ENCODE measurements at regions not wholly inside any gene's neighbourhood (a gene's known extent, or its start where the extent isn't known, plus 50 kb on each side); places are given as distances from the start of the nearest gene placed in this dataset.
"Not testable (repeated sequence)": the region's sequence is repeated elsewhere in the genome, so short reads cannot be mapped to it uniquely, and the experiment has no call there.

GRCh38 chr4:72635931-72636330, 66.9 kb upstream of the ADAMTS3 start:
- TF ChIP-seq POLR2AphosphoS5 (IDR thresholded peaks at IDR 0.05; ENCODE audit: low read depth, low read length); TAF1 (IDR thresholded peaks at IDR 0.05; ENCODE audit: borderline replicate concordance, low read depth, low read length): not testable (repeated sequence)
